ENCODE measurements at regions not wholly inside any gene's neighbourhood (a gene's known extent, or its start where the extent isn't known, plus 50 kb on each side); places are given as distances from the start of the nearest gene placed in this dataset.
"Not testable (repeated sequence)": the region's sequence is repeated elsewhere in the genome, so short reads cannot be mapped to it uniquely, and the experiment has no call there.

DNA sequence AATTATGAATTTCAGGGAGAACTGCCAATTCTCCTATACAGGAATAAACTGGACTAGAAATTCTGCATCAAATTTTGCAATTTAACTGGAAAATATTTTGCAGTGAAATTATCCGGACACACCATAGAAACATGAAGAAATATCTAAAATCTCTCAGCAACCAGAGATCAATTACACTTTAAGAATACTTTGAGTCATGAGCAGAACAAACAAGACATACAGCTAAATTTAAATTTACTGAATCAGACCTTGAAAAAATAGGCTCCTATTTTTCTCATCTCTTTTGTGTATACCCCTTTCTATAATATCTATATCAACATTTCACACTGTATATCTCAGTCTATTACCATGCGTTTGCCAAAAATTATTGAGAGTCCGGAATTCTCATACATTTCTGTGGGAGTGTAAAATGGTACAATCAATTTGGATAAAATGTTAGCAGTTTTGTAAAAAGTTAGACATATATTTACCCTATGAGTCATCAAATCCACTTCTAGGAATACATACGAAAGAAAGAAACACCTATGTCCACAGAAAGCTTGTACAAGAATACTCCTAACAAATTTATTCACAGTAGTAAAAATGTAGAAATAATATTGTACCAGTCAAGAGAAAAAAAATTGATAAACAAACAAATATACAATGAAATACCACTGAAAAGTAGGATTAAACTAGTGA lies 593.1 kb upstream of the NECTIN3 start:
- no peak for DNase-seq (ENCODE audit: low read depth)

- no peak for DNase-seq (ENCODE audit: low read depth)
Measured at GRCh38 chr3:110479731-110480130, 591.9 kb upstream of the NECTIN3 start.

DNA sequence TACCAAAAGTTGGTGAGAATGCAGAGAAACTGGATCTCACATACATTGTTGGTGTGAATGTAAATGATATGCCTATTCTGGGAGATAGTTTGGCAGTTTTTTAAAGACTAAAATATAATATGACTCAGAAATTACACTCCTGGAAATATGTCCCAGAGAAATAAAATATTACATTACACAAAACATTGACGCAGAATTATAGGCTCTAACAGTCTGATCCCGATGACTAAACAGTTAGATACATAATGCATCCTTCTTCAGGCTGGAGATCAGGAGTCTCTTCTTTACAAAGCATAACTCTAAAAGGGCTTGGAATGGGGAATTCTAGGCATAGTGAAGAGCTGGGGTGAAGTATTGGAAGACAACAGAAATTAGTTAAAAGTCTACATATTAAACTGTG lies 586.2 kb upstream of the NECTIN3 start:
- no peak for DNase-seq (ENCODE audit: low read depth)

- DNase-seq (ENCODE audit: low read depth) = no peak
Measured at GRCh38 chr3:110487840-110488239, 583.8 kb upstream of the NECTIN3 start.

- no peak for DNase-seq (ENCODE audit: low read depth)
Measured at GRCh38 chr3:110491413-110491812, 580.2 kb upstream of the NECTIN3 start.

DNA sequence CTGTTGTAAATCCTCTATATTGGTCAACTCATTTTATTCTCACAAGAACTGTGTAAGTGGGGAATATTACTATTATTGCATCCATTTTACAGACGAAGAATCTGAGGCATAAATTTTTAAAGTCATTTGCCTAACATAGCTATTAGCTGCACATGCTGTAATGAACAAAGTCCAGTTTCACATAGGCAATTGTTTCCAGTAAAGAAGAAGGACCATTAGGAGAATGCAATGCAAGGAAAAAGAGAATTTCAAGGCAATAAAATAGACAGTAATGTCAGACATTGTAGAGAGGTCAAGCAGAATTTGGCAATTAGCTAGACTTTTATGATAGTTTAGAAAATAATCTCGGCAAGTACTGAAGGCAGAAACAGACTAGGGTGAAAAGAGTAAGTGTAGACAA lies 578.7 kb upstream of the NECTIN3 start:
- DNase-seq (ENCODE audit: low read depth) = no peak

DNA sequence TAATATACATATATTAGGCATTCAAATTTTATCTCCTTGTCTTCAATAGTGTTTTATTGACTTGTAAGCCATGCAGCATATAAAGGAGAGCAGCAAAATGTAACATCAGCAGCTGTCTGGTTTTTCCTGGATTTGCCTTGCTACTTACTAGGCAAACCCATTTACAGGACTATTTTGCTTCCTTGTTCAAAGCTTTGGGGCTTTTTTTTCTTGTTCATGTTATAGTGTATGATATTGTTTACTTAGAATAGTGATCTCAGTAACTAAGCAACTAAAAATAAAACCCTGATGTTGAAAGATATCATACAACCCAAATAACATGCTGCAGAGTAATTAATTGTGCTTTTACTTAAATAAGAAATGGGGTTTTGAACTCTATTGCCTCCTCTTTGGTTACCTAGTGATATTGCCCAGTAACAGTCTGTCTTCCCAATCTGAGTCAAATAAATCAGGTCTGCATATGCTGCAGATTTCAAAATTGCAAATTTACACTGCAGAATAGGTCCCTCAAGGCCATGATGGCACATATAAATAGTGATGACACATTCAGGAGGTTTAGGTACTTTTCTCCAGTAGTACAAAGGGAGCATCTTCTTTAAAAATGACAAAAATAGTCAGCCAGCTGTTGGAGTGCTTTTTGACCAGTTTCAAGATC lies 578.1 kb upstream of the NECTIN3 start:
- DNase-seq (ENCODE audit: low read depth) = no peak

GRCh38 chr3:110494093-110494490 lies 577.5 kb upstream of the NECTIN3 start:
- DNase-seq (ENCODE audit: low read depth) = no peak

GRCh38 chr3:110494728-110495127 lies 576.9 kb upstream of the NECTIN3 start:
- no peak for DNase-seq (ENCODE audit: low read depth)

- no peak for DNase-seq (ENCODE audit: low read depth)
Measured at GRCh38 chr3:110495201-110495927, 576.3 kb upstream of the NECTIN3 start.

DNA sequence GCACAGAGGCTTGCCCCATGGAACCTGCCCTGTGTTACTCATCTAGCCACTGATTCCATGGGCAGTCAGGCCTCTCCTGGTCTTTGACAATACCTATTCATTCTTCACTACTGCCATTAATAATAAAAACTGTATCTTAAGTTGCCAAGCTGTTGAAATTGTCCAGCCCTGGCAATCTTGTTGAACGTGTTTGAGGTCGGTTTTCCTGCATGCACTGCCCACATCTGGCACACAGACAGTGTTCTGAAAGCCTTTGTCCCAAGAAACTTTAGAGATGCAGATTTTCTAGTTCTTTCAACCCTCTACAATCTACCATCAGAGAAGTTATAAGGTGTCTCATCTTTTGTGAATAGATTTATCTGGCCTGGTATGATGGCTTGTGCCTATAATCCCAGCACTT lies 567.2 kb upstream of the NECTIN3 start:
- no peak for DNase-seq (ENCODE audit: low read depth)

- no peak for DNase-seq (ENCODE audit: low read depth)
Measured at GRCh38 chr3:110504901-110505300, 566.7 kb upstream of the NECTIN3 start.

DNA sequence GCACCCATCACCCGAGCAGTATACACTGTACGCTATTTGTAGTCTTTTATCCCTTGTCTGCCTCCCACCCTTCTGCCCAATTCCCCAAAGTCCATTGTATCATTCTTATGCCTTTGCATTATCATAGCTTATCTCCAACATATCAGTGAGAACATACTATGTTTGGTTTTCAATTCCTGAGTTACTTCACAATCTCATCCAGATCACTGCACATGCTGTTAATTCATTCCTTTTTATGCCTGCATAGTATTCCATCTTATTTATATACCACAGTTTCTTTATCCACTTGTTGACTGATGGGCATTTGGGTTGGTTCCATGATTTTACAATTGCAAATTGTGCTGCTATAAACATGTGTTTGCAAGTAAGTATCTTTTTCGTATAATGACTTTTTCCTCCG lies 564.7 kb upstream of the NECTIN3 start:
- no peak for DNase-seq (ENCODE audit: low read depth)

DNA sequence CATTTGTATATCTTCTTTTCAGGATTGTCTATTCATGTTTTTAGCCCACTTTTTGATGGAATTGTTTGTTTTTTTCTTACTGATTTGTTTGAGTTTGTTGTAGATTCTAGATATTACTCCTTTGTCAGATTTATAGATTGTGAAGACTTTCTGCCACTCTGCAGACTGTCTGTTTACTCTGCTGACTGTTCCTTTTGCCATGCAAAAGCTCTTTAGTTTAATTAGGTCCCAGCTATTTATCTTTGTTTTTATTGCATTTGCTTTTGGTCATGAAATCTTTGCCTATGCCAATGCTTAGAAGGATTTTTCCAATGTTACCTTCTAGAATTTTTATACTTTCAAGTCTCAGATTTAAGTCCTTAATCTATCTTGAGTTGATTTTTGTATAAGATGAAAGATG lies 564.0 kb upstream of the NECTIN3 start:
- DNase-seq (ENCODE audit: low read depth) = not testable (repeated sequence)

DNA sequence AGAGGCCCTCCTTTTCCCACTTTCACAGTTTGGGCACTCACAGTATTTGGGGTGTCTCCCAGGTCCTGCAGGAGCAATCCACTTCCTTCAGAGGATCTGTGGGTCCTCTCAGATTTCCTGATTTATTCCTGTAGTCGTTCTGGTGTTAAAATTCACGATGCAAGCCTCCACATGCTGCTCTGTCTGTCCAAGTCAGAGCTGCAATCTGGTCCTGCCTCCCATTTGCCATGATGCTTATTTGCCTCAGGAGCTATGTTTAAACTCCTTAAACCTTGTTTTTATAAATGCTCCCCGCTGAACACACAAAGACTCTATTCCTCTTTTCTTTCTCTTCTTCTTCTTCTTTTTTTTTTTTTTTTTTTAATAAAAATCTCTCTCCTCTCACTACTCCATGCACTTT lies 558.7 kb upstream of the NECTIN3 start:
- DNase-seq (ENCODE audit: low read depth) = no peak

DNA sequence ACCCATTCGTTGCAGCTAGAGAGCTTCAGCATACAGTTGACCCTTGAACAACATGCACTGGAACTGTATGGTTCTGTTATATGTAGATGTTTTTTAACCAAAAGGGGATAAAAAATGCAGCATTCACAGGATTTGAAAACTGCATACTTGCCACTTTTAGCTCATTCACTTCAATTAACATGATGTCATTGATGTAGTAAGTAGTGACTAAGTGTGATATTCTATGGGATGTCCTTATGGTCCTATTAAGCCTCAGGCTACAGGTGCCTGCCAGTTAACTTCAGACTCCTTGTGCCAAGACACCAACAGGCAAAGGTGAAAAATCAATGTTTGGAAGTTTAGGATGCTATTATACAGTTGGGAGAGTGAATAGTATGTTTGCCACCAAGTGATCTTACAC lies 553.6 kb upstream of the NECTIN3 start:
- DNase-seq (ENCODE audit: low read depth) = no peak

DNA sequence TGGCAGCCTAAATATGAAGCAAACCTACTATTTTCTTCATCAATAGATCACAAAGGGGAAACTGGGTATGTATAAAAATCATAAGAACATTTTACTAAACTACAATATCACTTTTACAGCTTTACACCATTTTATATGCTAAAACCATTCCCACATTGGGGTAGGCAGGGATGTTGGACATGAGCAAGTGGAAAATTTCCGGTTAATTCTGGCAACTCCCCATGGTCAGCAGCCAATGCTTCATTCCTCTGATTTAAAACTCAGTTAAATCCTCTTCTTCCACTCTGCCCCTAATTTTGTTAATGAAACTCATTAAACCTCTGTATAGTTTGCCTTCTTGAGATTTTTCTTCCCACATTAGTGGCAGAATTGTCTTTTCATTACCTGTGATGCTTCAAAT lies 552.5 kb upstream of the NECTIN3 start:
- no peak for DNase-seq (ENCODE audit: low read depth)

DNA sequence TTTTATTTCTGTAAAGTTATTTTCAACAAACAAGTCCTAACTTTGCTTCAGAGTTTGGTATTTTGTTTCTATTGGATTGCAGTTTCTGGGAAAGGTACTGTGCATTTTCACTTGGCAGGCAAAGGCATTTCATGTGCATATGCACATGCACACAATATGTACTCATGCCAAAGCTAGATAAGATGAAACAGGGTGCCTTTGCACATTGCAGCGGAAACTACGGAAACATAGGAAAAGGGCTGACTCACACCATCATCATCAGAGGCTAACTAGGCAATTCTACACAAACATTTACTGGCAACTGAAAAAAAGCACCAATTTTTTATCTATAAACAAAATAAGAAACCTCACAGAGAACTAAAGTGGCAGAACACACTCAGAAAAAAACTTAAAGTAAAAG lies 550.6 kb upstream of the NECTIN3 start:
- DNase-seq (ENCODE audit: low read depth) = no peak

DNA sequence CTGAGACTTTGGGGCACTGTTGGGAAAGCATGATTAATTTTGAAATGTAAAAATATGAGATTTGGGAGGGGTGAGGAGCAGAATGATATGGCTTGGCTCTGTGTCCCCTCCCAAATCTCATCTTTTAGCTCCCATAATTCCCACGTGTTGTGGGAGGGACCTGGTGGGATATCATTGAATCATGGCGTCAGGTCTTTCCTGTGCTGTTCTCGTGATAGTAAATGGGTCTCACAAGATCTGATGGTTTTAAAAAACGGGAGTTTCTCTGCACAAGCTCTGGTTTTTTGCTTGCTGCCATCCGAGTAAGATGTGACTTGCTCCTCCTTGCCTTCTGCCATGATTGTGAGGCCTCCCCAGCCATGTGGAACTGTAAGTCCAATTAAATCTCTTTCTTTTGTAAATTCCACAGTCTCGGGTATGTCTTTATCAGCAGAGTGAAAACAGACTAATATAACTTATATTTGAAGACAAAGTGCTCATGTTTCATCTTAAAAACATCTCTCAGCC lies 546.0 kb upstream of the NECTIN3 start:
- DNase-seq (ENCODE audit: low read depth) = not testable (repeated sequence)

- DNase-seq (ENCODE audit: low read depth) = no peak
Measured at GRCh38 chr3:110526777-110527727, 544.6 kb upstream of the NECTIN3 start.

- no peak for DNase-seq (ENCODE audit: low read depth)
Measured at GRCh38 chr3:110528305-110529121, 543.1 kb upstream of the NECTIN3 start.
